Endothelial cell of umbilical vein (primary cell): ENCODE measurements at regions not wholly inside any gene's neighbourhood (a gene's known extent, or its start where the extent isn't known, plus 50 kb on each side); places are given as distances from the start of the nearest gene placed in this dataset.

Experiments
- FOS ChIP-seq: IDR thresholded peaks from 2 replicates; pipeline ENCODE4 v1.6.1; 2011; ENCODE audit warnings: mild to moderate bottlenecking, low read length, moderate library complexity, borderline replicate concordance; ENCODE audit not compliant: insufficient read depth
- MYC ChIP-seq: IDR thresholded peaks from one replicate; pipeline ENCODE4 v1.6.1; 2011; ENCODE audit warnings: mild to moderate bottlenecking, low read depth, low read length
- POLR2A ChIP-seq: IDR thresholded peaks from 2 replicates; pipeline ENCODE4 v1.6.1; 2012; ENCODE audit warnings: low read depth, mild to moderate bottlenecking, control low read depth, low read length
- POLR2AphosphoS5 ChIP-seq: IDR thresholded peaks from 2 replicates; pipeline ENCODE4 v1.6.1; 2012; ENCODE audit warnings: low read depth, mild to moderate bottlenecking, control low read depth, low read length, moderate library complexity; ENCODE audit not compliant: insufficient read depth
- TF ChIP-seq, protein P1 (sequence below), 2 donors: IDR thresholded peaks; 1 replicate in 1 of 2; 2 replicates in 1 of 2; pipeline ENCODE4 v1.5.1; 2011; ENCODE audit warnings: low read length in 2 of 2, mild to moderate bottlenecking in 2 of 2, moderate library complexity in 2 of 2, control low read depth in 1 of 2, inconsistent platforms in 1 of 2, low read depth in 1 of 2; ENCODE audit not compliant: insufficient read depth in 1 of 2; ENCODE audit errors: extremely low read depth in 1 of 2

DNA sequence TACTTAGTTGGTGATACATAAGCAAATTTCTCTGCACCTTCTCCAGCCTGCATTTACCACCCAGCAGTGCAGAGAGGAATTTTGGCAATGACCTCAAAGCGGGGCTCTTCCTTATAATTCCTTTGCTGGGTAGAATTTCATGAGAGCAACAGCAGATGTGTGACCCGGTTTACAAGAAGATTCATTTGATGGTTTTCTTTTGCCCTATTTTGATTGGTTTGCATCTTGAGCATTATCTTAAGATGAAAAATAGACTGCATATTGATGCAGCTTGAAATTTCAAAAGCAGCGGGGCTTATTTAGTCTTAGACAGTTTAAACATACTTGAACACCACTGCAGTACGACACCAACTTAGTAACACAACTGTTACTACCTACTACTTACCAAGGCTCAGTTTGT, 378.9 kb downstream of the TTLL7 start:
- TF ChIP-seq, protein P1, sequence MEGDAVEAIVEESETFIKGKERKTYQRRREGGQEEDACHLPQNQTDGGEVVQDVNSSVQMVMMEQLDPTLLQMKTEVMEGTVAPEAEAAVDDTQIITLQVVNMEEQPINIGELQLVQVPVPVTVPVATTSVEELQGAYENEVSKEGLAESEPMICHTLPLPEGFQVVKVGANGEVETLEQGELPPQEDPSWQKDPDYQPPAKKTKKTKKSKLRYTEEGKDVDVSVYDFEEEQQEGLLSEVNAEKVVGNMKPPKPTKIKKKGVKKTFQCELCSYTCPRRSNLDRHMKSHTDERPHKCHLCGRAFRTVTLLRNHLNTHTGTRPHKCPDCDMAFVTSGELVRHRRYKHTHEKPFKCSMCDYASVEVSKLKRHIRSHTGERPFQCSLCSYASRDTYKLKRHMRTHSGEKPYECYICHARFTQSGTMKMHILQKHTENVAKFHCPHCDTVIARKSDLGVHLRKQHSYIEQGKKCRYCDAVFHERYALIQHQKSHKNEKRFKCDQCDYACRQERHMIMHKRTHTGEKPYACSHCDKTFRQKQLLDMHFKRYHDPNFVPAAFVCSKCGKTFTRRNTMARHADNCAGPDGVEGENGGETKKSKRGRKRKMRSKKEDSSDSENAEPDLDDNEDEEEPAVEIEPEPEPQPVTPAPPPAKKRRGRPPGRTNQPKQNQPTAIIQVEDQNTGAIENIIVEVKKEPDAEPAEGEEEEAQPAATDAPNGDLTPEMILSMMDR (IDR thresholded peaks at IDR 0.05; ENCODE audit: extremely low read depth in 1 of 2, insufficient read depth in 1 of 2, low read depth in 1 of 2, low read length in 2 of 2): no peak
- TF ChIP-seq POLR2A: no peak
- TF ChIP-seq POLR2AphosphoS5: no peak
- TF ChIP-seq MYC: no peak
- no peak for TF ChIP-seq FOS
